AG09319 (cell line): ENCODE measurements at regions not wholly inside any gene's neighbourhood (a gene's known extent, or its start where the extent isn't known, plus 50 kb on each side); places are given as distances from the start of the nearest gene placed in this dataset.

Experiments
- DNase-seq: peaks from one replicate; pipeline ENCODE4 v3.0.0-alpha.2; 2010; ENCODE audit warnings: low read depth; ENCODE audit errors: extremely low read depth
- TF ChIP-seq, protein P1 (sequence below): IDR thresholded peaks from 2 replicates; pipeline ENCODE4 v1.5.1; 2011; ENCODE audit warnings: low read depth, mild to moderate bottlenecking, inconsistent platforms, low read length, moderate library complexity

DNA sequence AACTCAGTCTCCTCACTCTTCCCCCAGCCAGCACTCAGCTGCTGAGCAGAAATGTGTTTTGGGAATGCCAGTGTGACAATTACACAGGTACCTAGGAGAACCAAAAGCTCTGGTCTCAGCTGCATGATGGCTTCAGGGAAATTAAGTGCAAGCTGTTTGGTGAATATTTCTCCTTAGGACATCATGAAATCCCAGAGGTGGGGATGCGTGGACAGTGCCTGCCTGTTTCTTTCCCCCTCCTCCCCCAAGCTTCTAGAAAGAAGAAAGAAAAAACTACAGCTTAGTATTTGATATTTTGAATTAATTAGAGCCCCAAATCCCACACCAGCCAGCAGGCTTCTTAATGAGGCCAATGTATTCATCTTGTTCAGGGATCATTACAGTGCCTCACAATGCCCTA, 243.0 kb downstream of the IDS start:
- no peak for DNase-seq
- TF ChIP-seq, protein P1, sequence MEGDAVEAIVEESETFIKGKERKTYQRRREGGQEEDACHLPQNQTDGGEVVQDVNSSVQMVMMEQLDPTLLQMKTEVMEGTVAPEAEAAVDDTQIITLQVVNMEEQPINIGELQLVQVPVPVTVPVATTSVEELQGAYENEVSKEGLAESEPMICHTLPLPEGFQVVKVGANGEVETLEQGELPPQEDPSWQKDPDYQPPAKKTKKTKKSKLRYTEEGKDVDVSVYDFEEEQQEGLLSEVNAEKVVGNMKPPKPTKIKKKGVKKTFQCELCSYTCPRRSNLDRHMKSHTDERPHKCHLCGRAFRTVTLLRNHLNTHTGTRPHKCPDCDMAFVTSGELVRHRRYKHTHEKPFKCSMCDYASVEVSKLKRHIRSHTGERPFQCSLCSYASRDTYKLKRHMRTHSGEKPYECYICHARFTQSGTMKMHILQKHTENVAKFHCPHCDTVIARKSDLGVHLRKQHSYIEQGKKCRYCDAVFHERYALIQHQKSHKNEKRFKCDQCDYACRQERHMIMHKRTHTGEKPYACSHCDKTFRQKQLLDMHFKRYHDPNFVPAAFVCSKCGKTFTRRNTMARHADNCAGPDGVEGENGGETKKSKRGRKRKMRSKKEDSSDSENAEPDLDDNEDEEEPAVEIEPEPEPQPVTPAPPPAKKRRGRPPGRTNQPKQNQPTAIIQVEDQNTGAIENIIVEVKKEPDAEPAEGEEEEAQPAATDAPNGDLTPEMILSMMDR, result no peak

DNA sequence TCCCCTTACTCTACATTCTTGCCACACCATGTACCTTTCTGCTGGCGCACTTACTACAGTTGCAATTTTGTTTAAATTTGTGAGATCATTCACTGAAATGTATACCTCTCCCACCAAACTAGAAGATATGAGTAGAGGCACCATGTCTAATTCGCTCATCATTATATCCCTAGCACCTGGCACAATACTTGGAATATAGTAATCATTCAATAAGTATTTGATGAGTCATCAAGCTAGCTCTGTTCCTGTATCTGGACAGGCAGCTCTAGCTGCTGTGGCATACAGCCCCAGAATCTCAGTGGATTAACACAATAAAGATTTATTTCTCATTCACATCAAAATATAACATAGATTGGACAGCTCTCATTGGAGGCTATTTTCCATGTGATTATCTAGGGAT, 245.9 kb downstream of the IDS start:
- TF ChIP-seq, protein P1, result no peak

DNA sequence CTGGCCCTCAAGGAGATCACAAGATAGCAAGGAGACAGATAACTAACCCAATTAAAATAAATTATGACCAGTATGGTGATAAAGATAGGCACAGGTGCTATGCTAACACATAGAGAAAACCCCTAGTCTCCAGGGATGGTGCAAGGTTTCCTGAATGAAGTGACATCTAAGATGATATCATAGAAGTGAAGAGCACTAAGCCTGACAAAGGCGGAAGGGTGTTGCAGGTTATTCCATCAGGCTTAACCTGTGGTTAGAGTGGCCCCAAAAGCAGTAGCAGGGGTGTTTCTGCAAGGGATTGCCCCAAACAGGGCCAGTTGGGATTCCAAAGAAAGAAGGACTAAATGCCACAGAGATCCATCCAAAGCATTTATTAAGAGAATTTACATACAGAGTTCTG, 249.2 kb downstream of the IDS start:
- TF ChIP-seq, protein P1, result no peak
- no peak for DNase-seq

More for the DNA sequence above, 245.9 kb downstream of the IDS start:
- DNase-seq, result no peak

DNA sequence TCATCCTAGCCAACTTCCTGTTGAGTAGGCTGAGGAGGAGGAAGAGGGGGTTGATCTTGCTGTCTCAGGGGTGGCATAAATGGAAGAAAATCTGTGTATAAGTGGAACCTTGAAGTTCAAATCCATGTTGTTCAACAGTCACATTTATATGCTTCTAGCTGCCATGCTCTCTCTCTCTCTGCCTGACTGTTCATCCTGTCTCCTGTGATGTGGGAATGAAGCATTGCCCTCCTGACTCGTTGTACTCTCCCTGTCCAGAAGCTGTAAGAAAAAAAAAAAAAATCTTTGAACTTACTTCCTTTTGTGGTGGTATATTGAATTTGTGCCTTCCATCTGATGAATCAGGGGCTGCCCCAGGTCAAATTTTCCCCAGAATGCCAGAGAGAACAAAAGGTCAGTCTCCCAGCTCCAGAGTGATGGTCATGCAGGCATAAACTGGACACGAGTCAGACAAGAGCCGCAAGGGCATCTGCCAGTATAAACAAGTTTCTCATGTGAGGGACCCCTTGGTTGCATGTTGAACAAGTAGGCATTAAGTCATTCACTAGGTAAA, 257.0 kb downstream of the IDS start:
- no peak for DNase-seq
- TF ChIP-seq, protein P1, result no peak

DNA sequence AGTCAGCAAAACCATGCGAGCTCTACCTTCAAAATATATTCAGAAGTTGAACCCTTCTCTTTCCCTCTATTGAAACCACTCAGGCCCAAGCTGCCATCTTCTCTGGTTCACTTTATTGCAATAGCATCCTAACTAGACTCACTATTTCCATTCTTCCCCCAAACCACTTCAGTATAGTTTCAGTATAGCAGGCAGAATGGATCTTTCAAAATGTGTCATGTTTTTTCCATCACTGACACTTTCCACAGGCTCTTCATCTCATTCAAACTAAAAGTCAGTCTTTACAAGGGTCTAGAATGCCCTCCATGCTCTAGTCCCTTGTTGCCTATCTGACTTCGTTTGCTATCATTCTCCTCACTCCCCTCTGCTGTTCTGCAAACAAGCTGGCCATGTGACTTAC, 274.4 kb downstream of the IDS start:
- TF ChIP-seq, protein P1, result no peak
- no peak for DNase-seq

DNA sequence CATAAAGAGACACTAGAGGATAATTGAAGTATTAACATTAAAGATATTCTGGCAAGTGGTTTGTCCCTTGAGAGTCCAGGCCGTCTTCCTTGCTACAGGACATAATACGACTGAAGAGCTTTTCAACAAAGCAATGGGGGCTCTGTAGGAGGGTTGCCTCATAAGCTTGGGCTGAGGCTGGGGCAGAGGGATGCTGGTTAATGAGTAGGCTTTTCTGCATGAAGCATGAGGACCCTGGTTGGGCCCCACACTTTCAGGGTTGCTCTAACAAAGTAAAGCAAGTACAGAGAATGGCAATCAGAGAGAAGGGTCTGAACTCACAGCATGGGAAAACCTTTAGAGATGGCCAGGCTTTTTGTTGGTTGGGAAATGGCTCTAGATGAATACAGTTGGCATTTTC, 281.3 kb downstream of the IDS start:
- DNase-seq, result no peak
- TF ChIP-seq, protein P1, result no peak

DNA sequence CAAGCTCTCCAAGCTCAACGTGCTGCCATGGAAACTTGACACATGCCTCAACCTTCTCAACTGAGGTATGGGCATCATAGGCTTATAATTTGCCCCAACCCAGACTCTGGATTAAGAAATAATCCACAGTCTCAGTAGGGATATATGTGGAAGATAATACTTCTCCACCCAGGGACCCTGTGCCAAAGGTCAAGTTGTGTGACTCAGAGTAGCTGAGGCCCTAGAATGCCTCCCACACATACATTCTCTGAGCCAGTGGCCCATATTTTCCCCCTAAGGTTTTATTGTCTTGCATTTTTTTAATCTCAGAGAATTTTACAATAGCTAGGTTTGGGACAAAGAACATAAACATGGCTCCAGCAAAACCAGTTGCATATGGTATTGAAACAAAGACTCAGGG, 283.1 kb downstream of the IDS start:
- TF ChIP-seq, protein P1, result no peak
- no peak for DNase-seq
